ENCODE measurements at regions not wholly inside any gene's neighbourhood (a gene's known extent, or its start where the extent isn't known, plus 50 kb on each side); places are given as distances from the start of the nearest gene placed in this dataset.

GRCh38 chr2:235168174-235168979, 216.6 kb downstream of the SH3BP4 start:
- H3K4me3 ChIP-seq, result no peak overlapping the region
- H3K27me3 ChIP-seq, result no peaks in the 10 kb centered on the region
- H3K4me1 ChIP-seq, result no peaks in the 10 kb centered on the region
- intact Hi-C loops (cut with DNase I; ENCODE audit: low total_unique reads), result no loop called here
- H3K9me3 ChIP-seq, result no peaks in the 10 kb centered on the region
- no peak overlapping the region for H3K27ac ChIP-seq
- DNase-seq, result no peak
- no peaks in the 10 kb centered on the region for H3K36me3 ChIP-seq (ENCODE audit: low read depth, missing control alignments)
- no peak for TF ChIP-seq POLR2A (IDR thresholded peaks at IDR 0.05)
- no peak for TF ChIP-seq CTCF (IDR thresholded peaks at IDR 0.05)
- 78 to 81% methylated on average over 8 of the region's 8 CpGs for WGBS, 2 donors

DNA sequence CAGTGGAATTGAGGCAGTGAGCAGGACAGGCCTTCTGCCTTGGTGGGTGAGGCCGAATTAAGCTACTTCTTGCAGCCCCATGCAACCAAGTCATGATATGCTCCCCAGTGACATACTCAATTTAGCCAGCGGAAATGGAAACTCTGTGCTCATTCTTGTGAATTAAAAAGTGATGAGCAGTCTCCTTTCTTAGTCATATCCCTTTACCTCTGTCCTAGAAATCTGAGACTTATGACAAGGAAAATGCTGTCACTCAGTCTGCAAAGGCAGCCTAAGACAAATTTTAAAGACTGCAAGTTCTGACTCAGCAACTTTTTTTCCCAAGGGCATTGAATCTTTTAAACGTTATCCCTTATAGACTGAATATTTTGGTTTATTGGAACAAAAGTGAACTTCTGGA, 218.2 kb downstream of the SH3BP4 start:
- Histone ChIP-seq H3K36me3 (ENCODE audit: low read depth, missing control alignments) (no peaks in the 10 kb centered on the region), H3K27ac (no peak overlapping the region), H3K4me3 (no peak overlapping the region), H3K9me3 (no peaks in the 10 kb centered on the region), H3K27me3 (no peaks in the 10 kb centered on the region), H3K4me1 (no peaks in the 10 kb centered on the region)
- intact Hi-C loops (cut with DNase I; ENCODE audit: low total_unique reads), result no loop called here
- 59 to 67% methylated on average over 3 of the region's 3 CpGs for WGBS, 2 donors
- TF ChIP-seq CTCF (IDR thresholded peaks at IDR 0.05) (no peak), POLR2A (IDR thresholded peaks at IDR 0.05) (no peak)
- DNase-seq, result no peak

GRCh38 chr2:235170536-235171521, 219.0 kb downstream of the SH3BP4 start:
- Histone ChIP-seq H3K27ac (no peak overlapping the region), H3K9me3 (no peaks in the 10 kb centered on the region), H3K4me3 (no peak overlapping the region), H3K4me1 (no peaks in the 10 kb centered on the region), H3K27me3 (no peaks in the 10 kb centered on the region), H3K36me3 (ENCODE audit: low read depth, missing control alignments) (no peaks in the 10 kb centered on the region)
- intact Hi-C loops (cut with DNase I; ENCODE audit: low total_unique reads), result no loop called here
- DNase-seq, result no peak
- TF ChIP-seq POLR2A (IDR thresholded peaks at IDR 0.05), result no peak
- no peak for TF ChIP-seq CTCF (IDR thresholded peaks at IDR 0.05)
- WGBS, 2 donors, result 35 to 41% methylated on average over 8 of the region's 8 CpGs

DNA sequence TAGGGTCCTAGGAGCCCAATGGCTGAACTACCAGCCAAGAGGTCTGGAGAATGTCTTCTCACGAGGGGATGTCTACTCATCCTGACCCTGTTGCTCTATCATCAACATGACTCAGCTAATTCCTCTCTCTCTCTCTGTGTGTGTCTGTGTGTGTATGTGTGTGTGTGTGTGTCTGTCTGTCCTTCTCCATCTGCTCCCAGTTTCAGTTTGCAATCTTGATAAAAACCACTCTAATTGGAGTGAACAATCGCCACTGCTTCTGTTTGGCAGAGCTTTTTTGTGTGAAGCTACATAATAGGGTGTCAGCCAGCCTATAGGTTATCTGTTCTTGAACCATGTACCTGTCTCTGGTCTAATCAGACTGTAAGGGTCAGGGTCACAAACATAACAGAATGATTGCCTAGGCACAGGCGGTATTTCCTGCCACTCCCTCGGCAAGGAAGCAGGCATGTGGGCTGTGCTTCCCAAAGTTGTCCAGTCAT, 219.8 kb downstream of the SH3BP4 start:
- intact Hi-C loops (cut with DNase I; ENCODE audit: low total_unique reads), result no loop called here
- H3K4me1 ChIP-seq, result no peaks in the 10 kb centered on the region
- no peaks in the 10 kb centered on the region for H3K27me3 ChIP-seq
- no peak for DNase-seq
- no peaks in the 10 kb centered on the region for H3K9me3 ChIP-seq
- H3K27ac ChIP-seq, result no peak overlapping the region
- WGBS, 2 donors, result 37 to 55% methylated on average over 4 of the region's 4 CpGs
- H3K4me3 ChIP-seq, result no peak overlapping the region
- TF ChIP-seq POLR2A (IDR thresholded peaks at IDR 0.05) (no peak), CTCF (IDR thresholded peaks at IDR 0.05) (no peak)
- no peaks in the 10 kb centered on the region for H3K36me3 ChIP-seq (ENCODE audit: low read depth, missing control alignments)

All from testis (tissue), 2 donors.